WTC11 (cell line): ENCODE measurements at regions not wholly inside any gene's neighbourhood (a gene's known extent, or its start where the extent isn't known, plus 50 kb on each side); places are given as distances from the start of the nearest gene placed in this dataset.

ENCODE experiments used
- ATF6 ChIP-seq: sonication (generic); formaldehyde crosslinking; IDR thresholded peaks from 2 replicates; pipeline ENCODE4 v1.8.1; 2023; ENCODE audit warnings: mild to moderate bottlenecking, missing genetic modification reagents
- CBFB ChIP-seq: sonication (generic); formaldehyde crosslinking; IDR thresholded peaks from 2 replicates; pipeline ENCODE4 v1.8.1; 2022; ENCODE audit warnings: mild to moderate bottlenecking, low read depth, missing genetic modification reagents
- CREM ChIP-seq: sonication (generic); formaldehyde crosslinking; IDR thresholded peaks from 2 replicates; pipeline ENCODE4 v1.8.1; 2022; ENCODE audit warnings: mild to moderate bottlenecking, missing genetic modification reagents, moderate library complexity
- GRHL2 ChIP-seq: fragments of 250-450 bp; sonication (Bioruptor Pico); IDR thresholded peaks from 2 replicates; pipeline ENCODE4 v1.8.0; 2022; ENCODE audit warnings: mild to moderate bottlenecking, moderate library complexity; ENCODE audit not compliant: insufficient replicate concordance, severe bottlenecking
- ZNF512 ChIP-seq: sonication (generic); formaldehyde crosslinking; IDR thresholded peaks from 2 replicates; pipeline ENCODE4 v1.8.1; 2022; ENCODE audit warnings: missing genetic modification reagents, borderline replicate concordance
- TF ChIP-seq, protein P1 (sequence below): fragments of 200-600 bp; IDR thresholded peaks from 2 replicates; pipeline ENCODE4 v1.8.0; 2022; ENCODE audit warnings: antibody characterized with exemption
- TF ChIP-seq, protein P2 (sequence below): sonication (generic); formaldehyde crosslinking; IDR thresholded peaks from 2 replicates; pipeline ENCODE4 v1.8.1; 2023; ENCODE audit warnings: mild to moderate bottlenecking, missing genetic modification reagents

- TF ChIP-seq, protein P1, sequence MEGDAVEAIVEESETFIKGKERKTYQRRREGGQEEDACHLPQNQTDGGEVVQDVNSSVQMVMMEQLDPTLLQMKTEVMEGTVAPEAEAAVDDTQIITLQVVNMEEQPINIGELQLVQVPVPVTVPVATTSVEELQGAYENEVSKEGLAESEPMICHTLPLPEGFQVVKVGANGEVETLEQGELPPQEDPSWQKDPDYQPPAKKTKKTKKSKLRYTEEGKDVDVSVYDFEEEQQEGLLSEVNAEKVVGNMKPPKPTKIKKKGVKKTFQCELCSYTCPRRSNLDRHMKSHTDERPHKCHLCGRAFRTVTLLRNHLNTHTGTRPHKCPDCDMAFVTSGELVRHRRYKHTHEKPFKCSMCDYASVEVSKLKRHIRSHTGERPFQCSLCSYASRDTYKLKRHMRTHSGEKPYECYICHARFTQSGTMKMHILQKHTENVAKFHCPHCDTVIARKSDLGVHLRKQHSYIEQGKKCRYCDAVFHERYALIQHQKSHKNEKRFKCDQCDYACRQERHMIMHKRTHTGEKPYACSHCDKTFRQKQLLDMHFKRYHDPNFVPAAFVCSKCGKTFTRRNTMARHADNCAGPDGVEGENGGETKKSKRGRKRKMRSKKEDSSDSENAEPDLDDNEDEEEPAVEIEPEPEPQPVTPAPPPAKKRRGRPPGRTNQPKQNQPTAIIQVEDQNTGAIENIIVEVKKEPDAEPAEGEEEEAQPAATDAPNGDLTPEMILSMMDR, result no peak
- TF ChIP-seq ATF6 (CRISPR knock-in tag), result no peak
- no peak for TF ChIP-seq CREM (CRISPR knock-in tag)
- TF ChIP-seq ZNF512, result no peak
- TF ChIP-seq GRHL2 (CRISPR knock-in tag), result no peak
- no peak for TF ChIP-seq CBFB (CRISPR knock-in tag)
- TF ChIP-seq, protein P2, sequence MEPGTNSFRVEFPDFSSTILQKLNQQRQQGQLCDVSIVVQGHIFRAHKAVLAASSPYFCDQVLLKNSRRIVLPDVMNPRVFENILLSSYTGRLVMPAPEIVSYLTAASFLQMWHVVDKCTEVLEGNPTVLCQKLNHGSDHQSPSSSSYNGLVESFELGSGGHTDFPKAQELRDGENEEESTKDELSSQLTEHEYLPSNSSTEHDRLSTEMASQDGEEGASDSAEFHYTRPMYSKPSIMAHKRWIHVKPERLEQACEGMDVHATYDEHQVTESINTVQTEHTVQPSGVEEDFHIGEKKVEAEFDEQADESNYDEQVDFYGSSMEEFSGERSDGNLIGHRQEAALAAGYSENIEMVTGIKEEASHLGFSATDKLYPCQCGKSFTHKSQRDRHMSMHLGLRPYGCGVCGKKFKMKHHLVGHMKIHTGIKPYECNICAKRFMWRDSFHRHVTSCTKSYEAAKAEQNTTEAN (CRISPR knock-in tag), result no peak
Observed at GRCh38 chr3:26114851-26115250, 325.0 kb downstream of the OXSM start.
